Activated CD4-positive, alpha-beta T cell treated with anti-CD3 and anti-CD28 coated beads for 48 hours (primary cell): ENCODE measurements at regions not wholly inside any gene's neighbourhood (a gene's known extent, or its start where the extent isn't known, plus 50 kb on each side); places are given as distances from the start of the nearest gene placed in this dataset.

Source experiments
- DNase-seq: peaks from one replicate; pipeline ENCODE4 v3.0.0-alpha.2; 2020

DNA sequence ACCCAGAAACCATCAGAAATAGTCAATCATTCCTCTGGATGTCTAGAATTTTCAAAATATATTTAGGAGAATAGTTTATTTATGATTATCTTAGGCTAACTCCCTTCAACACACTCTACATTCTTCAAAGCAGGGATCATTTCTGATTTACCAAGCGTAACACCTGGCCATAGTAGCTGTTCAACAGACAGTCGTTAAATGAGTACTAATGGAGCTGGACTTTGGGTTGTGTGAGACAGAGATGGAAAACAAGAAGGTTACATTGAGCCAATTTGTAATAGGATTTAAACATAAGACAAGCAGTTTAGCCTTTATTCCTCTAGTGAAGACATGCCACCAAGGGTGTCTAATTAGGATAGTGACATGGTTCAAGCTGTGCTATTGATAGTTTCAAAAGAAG, 129.2 kb upstream of the ANO3 start:
- DNase-seq = no peak

DNA sequence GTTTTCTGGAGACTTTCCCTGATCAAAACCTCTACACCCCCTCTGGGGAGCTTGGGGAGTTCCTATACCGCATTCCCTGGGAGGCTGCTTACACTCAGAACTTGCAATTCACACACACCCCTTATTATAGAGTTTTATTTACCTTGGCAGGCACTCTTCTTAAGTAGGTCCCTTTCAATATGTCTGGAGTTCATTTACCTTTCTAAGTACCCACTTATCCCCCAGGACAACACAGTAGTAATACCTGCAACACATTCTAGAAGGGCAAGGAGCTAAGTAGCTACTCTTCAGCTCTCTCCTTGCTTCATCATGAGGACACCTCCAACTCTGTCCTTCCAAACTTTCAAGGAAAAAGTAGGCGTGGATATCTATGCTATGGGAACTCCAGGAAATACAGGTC, 127.8 kb upstream of the ANO3 start:
- DNase-seq = no peak

DNA sequence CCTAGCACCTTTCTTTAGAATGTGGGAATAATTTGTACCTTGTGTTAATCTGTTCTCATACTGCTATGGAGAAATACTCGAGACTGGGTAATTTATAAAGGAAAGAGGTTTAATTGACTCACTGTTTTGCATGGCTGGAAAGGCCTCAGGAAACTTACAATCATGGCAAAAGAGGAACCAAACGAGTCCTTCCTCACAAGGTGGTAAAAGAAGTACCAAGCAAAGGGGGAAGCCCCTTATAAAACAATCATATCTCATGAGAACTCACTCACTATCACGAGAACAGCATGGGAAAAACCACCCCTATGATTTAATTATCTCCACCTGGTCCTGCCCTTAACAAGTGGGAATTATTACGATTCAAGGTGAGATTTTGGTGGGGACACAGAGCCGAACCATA, 127.1 kb upstream of the ANO3 start:
- DNase-seq = no peak

DNA sequence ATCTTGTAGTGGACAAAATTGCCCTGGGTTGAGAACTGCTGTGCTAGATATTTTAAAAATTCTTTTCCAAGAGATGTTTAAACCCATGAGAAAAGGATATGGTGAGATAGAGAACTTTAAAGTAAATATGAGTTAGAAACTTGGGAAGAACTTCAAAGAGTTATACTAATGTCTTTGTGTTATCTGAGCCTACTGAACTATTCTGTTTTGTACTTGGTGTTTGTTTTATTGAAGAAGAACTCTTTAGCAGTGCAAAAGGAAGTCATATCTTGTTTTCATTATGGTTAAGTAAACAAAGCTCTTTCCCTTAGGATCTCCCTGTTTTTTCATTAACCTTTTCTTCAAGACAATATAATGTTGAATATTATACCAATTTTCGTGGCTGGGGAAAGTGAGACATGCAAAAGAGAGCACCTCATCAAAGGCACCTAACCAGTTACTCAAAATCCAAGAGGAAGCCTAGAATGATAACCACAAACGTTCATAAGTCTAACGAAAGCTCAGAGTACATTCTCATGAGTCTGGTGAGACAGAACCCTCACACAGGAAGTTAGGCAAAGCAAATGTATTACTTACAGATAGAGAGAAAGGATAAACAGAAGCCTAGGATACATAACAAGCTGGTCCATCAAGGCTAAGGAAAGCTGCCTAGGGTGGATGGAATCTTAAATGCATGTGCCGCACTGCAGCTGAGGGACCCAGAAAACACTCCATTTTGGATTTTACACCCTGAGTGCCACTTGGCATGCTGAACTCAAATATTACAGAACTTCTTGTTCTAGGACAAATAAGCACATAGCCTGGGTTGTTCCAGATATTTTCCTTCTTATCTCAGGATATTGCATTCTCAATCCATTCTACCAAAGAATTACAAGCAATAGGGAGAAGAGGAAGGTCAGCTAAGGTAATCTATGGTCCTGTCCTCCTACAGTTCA, 112.5 kb upstream of the ANO3 start:
- DNase-seq = no peak

DNA sequence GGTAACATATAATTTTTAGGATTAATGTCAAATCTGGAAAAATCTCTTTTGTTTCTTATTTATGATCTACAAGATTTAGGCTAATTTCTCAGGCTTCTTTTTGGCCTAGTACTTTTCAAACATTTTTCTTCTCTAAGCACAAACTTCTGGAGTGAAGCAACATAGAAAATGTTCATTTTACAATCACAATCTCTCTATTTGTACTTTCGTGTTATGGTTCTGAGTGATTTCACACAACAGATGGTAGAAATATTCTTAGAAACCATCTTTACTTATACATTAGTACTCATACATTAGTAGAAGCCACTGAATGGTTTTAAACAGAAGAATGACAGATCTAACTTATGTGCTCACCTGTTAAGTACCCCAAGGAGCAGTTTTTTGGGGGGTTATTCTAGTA, 106.3 kb upstream of the ANO3 start:
- DNase-seq = no peak

DNA sequence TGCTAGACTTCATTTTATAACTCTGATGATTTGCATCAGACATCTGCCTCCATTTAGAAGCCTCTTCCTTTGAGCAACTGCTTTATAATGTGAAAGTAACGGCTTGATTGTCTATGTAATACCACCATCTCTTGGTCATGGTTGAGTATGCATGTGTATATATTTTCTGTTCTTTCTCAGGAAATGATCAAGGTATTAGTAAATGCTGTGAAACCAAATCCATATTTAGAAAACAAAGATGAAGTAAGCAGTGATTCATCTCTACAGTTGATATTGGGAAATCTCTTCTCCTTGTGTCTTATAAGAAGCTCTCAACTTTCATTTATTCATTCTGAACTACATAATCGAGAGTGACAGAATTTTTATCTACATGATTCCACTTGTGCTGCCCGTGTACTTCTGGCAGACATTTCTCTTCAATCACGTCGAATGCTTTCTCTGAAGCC, 104.6 kb upstream of the ANO3 start:
- DNase-seq = no peak

DNA sequence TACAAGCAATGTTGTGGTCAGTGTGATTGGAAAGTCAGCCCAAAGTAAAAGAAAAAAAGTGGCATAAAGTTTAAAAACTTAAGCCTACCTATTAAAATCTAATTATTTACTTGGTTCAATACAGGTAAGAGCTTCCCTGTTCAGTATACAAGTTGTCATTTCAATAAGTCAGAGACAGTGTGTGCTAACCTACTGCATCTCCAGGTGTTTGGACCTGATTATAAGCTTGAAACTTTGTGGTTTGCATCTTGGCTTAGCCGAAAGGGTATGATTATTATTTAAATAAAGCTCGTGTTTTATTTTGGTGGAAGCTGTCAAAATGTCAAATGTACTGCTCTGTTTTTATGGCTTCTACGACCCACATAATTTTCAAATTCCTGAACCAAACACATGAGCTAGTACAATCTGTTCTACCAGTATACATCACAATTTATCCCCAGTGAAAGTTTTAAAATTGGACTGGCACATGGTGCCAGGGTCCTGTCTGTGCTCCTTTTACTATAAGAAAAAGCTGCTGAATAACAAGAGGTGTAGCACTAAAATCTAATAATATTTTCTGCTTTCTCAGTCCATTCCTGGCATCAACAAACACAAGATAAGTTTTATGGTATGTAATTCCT, 103.9 kb upstream of the ANO3 start:
- DNase-seq = no peak

DNA sequence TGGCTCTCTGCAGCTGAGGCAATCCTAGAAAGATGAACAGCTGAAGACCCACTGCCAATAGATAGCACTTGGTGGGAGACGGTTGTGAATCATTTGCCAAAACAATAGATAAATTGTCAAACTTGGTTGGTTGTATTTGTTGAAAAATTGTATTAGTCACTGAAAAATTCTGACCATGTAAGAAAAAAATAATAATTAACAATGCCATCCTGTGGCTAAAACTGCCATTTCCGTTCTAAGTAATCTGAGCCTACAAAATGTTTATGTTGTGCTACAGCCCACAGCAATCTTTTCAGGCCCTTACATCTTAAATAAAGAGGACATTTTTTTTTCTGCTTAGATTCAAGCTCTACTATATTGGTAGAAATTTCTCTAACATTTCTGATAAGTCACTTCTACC, 103.2 kb upstream of the ANO3 start:
- no peak for DNase-seq

DNA sequence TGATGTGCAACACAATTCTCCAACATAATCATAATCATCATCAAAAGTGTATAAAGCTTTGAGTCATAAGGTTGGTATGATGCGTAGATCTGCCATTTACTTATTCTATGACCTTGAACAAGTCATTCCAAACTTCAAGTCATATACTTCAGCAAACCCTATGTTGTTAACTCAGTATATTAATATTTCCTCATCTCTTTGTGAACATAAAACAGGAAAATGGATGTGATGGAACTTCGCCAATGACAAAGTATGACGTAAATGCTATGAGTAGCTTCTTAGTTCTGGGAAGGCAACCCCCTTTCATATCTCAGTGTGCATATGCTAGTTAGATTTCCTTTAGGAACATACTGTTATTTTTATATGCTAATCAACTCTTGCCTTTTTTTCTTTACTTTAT, 102.7 kb upstream of the ANO3 start:
- no peak for DNase-seq

DNA sequence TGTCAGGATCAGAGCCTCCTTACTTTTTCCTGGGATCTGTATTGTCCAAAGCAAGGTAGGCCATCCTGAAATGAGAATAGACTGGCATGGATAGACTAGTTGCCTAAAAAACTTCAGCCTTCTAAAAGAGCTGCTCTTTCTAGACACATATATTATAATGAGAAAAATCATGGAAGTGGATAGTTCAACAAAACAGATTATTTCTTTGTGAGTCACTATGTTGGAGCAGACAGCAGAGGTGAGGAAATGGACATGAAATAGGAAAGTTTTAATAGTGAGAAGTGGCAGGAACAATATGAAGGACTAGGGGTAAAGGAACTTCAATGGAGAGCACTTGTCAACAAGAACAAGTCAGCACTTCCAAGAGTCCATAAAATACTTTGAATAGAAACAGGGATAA, 101.9 kb upstream of the ANO3 start:
- DNase-seq = no peak

DNA sequence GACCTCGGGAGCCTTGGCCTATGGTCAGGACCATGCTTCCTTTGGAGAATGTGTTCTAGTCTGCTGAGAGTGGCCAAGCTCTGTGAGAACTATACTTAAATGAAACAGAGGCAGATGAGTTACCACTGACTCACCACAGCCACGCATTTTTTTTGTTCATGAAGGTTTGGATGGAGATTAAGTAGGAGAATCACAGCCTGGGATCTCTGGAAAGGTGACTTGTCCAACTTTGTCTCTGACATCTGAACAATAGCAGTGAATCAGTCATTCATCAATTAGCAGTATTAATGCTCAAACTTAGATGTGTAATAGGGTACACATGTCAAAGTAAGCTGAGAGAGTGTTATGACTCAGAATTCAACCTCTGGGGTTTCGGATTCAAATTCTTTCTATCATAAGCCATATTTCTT, 100.7 kb upstream of the ANO3 start:
- DNase-seq = no peak

DNA sequence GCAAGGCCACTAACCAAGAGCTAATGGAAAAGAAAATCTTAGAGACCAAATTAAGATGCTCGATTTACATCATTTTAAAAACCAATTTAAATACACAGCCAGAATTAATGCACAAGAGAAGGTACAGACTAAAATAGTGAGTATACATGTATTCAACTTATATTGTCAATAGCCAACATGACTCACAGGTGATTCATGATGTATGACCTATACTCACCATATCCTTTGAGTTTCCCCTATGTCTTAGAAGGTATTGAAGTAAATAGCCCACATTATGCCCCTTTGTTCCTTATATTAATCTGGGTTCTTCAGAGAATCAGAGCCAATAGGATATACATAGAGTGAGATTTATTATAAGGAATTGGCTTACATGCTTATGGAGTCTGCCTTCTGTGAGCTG, 97.5 kb upstream of the ANO3 start:
- no peak for DNase-seq

DNA sequence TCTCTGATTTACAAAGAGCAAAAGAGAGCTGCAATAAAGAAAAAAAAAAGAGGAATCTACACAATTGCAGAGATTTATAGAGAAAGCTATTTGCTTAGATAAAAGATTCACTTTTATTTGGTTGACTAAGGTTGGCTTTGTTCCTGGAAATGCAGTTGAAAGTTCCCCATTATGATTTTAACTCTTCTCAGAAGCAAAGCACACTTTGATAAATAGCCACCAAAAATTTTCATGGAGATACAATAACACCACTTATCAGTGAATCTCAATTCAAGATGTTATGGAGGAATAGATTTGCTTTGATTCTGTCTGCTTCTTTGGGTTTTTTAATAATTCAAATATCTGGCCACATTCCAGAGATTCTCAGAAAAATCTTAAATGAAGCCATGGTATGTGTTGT, 88.5 kb upstream of the ANO3 start:
- no peak for DNase-seq

DNA sequence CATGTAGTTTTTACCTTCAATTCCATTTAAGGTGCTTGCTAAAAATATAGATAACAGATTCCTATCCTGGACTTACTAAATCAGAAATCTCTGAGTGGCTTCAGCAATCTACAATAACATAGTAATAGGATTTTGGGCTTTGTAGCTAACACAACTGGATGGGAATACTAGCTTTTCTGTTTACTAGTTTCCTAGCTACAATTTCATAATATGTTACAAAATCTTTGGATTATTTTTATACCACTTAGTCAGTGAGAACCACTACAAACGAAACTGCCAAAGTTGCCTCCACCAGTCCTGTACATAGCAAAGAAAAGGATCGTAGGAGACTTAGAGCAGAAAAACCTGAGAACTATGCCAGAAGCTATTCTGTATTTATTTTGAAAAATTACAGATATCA, 87.7 kb upstream of the ANO3 start:
- no peak for DNase-seq

DNA sequence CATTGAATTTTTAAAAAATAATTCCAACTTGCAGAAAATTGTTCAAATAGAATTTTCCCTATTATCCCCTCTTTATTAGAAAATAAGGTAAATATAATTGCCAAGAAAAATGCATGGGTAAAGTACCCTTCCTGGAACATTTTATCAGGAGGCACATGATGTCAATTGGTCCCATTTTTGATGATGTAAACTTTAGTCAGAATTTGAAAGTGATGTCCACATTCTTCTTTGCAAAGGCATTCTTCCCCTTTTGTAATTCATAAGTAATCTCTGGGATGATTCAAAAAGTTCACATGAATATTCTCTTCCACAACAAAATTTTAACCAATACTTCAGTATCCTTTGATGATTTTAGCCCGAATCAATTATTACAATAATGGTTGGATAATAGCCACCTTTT, 86.9 kb upstream of the ANO3 start:
- no peak for DNase-seq

DNA sequence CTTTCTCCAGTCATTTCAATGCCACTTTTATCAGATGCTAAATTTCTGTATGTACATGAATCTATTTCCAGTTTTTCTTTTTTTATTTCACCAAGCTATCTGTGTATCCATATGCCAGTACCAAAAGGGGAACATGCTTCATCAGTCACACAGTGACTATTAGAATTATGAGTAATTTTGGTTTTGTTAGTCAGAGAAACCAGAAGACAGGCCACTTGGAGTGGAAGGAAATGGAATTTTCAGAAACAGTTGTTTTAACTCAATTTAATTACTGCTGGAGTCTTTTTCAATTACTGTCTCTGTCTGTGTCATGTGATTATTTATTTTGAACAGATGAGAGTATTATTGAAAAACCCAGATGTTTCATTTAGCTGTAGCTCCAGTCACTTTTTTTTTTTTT, 84.6 kb upstream of the ANO3 start:
- DNase-seq = no peak

DNA sequence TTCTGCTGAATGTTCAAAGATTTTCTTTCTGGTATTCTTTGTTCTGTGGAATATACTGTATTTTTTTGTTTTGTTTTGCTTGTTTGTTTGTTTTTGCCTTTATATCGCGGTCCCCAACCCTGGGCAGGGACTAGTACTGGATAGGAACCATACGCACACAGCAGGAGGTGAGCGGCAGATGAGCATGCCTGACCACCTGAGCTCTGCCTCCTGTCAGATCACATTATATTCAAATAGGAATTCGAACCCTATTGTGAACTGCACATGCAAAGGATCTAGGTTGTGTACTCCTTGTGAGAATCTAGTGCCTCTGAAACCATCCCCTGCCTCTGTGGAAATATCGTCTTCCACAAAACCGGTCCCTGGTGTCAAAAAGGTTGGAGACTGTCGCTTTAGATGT, 83.3 kb upstream of the ANO3 start:
- DNase-seq = no peak

DNA sequence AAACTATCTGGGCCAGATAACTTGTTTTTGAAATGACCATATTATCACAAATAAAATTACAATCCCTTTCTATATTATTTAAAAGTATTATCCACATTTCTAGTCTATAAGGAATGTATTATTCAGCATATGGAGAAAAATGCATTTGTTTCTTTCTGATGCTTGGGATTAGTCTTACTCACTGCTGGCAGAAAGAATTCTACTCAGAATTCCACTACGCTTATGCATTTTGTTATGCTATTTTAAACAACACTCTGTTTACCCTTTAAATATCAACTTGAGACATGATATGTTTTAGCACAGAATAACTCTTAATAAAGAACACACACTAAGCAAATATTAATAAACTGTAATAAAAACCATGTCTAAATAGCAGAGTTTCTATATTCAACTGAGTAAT, 77.6 kb upstream of the ANO3 start:
- no peak for DNase-seq

DNA sequence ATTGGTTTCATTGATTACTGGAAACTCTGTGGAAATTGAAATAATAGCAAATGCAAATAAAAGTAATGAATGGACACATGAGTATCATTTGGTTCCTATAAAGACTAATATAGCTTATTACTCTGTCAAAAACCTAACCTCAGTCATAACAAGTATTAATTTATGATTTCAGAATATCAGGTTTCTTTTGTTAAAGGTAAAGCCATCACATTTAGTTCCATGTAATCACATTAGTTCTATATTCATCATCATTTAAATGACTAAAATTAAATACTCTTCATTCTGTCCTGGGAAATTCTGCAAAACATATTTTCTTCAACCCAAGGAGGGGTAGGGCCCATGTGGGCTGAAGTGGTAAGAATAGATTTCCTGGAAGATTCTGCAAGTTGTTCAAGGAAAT, 68.2 kb upstream of the ANO3 start:
- DNase-seq = no peak

DNA sequence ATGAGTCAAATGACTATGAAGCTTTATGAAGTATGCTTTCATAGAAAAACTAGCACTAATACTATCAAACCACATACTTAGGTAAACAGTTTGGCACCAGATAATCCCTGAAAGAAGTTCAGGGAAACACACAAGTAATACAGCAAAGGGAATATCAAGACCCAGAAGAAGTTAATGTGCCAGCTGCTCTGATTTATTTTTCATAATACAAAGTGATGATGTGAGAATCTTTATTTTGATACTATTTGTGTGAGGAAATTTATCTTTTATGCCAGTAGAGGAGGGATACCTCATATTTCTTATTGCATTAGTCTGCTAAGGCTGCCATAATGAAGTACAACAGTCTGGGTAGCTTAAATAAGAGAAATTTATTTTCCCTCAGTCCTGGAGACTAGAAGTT, 67.7 kb upstream of the ANO3 start:
- DNase-seq = no peak

DNA sequence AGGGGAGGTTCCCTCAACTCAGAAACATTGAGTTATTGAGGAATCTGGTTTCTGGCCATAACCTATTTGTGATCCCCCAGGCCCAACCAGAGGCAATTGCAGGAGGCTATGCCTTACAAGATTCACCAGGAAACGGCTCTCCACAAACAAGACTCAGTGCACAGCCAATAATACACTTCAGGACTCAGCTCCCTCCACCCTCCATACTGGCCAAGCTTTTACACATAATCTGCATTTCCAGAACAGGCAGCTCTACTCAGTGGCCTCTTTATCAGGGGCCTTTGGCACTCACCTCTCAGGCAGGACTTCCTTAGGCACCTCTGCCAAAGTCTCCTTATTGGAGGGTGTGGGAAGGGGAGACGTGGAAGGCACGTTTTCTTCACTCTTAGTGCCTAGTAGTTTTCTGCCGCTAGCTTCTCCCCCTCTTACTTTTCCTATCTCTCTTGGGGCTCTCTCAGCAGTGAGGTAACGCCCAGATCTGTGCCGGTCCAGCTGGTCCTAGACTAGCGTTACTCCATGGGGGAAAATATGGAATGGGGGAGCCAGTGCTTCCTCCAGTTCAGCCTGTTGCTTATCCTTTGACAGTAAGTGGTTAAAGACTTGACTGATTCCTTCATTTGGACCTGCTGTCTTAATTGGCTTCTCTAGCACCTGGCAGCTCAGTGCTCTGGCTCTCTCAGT, 62.8 kb upstream of the ANO3 start:
- DNase-seq = no peak

DNA sequence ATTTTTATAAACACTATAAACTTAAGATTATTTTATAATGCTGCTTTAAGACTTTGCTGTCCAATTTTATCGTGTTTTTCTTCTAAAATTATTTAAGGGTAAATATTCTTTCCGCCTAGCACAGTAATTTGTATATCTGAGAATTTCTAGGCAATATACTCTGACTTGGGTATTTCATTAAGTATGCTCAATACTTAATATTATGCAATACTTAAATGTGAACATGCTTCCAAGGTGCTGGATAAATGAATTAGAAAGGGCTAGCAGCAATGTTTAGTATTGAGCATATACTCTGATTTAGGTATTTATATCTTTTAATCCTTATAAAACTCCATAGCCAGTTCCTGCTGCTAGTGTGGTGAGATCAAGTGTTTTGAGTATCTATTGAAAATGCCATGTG, 60.3 kb upstream of the ANO3 start:
- no peak for DNase-seq

DNA sequence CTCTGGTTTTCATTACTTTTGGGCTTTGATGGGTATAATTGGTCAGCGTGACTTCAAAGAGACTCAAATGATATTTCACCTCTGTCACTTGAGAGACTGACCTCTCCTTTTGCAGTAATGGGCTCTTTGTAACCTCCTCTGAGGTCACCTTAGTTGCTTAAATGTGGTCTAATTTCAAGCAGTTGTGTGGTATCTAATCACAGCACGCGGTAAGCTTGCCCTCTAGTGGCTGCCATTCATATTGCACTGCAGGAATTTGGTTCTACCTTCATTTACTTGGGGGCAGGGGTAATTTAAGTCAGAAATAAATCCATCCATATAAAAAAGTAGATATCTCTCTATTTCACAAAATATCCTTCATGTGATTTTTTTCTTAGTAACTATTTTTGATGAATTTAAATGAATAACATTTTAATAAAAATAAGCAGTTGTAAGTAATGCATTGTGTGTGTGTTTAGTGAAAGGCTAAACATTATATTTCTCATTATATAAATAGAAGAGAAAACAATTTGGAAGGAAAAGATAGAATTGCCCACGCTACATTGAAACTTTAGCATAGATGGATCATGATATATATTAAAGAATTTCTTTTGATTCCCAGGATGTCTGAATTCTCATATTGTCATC, 55.0 kb upstream of the ANO3 start:
- DNase-seq = peak; percentile 53

DNA sequence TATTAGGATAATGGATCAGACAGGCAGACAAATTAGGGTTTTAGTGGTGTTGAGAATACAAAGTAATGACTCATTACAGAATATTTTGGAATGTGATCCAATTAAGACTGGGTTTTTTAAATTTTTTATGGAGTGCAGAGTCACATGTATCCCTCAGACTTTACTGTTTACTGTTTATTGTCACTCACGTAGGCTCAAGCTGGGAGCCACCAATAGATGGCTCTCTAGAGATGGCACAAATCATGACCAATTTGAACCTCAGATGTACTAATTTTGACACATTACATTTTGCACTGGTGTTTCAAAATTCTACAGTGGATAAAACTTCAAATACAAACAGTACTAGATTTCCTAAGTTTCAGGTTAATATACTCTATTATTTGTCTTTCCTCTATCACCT, 53.6 kb upstream of the ANO3 start:
- no peak for DNase-seq
